Astrocyte of the hippocampus (primary cell): ENCODE measurements at regions not wholly inside any gene's neighbourhood (a gene's known extent, or its start where the extent isn't known, plus 50 kb on each side); places are given as distances from the start of the nearest gene placed in this dataset.

Experiments used
- DNase-seq: peaks from one replicate; pipeline ENCODE4 v3.0.0; 2011; ENCODE audit warnings: low read depth, low spot score

DNA sequence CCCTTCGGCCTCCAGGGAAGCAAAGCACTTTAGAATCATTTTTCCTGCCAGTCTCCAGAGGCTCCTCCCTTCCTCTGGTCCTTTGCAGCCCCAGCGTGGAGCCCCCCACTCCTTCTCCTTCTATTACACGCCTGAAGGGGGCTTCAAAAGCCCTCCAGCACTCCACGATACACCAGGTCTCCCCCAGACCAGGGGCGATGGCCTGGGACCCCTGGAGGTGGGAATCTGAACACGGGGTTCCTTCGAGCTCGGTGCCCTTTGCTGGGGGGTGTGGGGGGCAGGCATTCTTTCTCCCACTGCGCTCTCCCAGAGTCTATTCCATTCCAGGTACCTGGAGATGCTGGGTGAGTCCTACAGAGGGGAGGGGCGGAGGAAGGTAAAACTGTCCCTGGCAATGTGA lies 97.6 kb downstream of the HMX1 start:
- no peak for DNase-seq

DNA sequence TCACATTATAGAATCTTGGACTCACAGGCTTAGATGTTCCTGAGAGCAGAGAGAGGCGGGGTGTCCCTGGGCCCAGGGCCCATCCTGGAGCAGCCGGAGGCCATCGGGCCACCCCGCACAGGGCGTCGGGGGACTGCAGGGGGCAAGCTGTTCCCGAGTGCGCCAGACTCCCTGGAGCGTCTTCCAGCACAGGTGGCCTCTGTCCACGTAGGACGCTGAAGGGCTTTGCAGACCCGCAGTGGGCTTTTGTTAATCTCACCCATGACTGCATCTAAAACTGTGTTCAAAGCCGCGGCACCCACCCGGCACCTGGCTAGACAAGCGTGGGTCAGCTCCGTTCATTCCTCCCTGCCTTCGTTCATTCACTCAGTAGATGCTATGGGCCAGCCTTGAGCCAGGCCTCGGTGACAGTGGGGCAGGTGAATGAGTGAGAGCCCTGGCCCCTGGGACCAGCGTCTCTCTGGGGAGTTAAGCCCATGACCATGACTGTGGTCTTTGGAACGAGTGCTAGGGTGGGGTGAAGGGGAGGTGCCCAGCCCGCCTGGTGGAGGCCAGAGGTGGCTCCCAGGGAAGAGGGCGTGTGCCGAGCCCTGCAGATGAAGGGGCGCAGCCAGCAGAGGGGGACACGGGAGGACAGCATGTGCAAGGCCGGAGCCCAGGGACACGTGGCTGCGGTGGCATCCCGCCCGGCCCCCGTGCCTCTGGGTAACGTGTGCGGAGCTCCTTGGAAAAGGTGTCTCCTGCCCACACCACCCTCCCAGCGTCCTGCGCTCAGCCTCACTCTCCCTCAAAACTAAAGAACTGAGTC lies 98.3 kb downstream of the HMX1 start:
- DNase-seq: no peak

DNA sequence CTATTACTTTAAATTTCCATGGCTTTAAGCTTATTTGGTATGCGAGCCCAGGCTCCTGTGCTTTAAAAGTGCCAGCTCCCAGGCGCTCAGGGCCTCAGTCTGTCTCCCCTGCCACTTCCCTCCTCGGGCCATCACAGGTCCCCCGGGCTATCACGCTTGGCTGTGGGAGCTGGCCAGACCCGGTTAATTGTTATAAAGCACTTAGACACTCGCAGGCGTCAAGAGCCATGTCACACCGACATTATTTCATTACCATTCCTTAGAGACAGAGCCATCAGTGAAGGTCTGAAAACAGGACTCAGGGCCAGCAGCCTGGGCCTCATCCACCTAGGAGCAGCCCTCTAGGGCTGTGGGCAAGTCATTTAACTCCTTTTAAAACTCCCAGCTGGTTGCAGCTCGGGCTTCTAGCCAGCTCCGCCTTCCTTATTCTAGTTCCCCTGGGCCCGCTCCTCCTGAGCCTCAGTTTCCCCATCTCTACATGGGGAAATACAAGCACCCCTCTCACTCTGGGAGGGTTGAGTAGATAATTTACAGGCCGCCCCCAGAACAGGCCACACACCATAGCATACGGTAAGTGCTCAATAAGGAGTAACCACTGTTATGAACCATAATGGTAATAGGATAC lies 99.0 kb downstream of the HMX1 start:
- DNase-seq: no peak

DNA sequence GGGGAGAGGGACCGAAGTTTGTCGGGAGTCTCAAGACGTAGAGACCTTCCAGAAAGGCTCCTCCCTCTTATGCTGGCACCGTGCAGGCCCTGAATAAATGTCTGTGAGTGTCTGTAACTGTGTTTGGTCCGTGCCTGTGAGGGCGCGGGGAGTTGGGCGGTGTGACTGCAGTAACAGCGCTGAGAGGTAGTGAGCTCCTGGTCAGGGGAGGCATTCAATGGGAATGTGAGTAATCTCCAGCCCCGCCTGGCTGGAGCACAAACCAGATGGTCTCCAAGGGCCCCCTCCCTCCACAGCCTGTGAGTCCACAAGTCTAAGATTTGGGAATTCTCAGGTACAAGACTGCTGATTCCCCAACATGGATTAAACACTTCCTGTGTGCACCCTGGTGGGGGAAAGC lies 100.0 kb downstream of the HMX1 start:
- no peak for DNase-seq

DNA sequence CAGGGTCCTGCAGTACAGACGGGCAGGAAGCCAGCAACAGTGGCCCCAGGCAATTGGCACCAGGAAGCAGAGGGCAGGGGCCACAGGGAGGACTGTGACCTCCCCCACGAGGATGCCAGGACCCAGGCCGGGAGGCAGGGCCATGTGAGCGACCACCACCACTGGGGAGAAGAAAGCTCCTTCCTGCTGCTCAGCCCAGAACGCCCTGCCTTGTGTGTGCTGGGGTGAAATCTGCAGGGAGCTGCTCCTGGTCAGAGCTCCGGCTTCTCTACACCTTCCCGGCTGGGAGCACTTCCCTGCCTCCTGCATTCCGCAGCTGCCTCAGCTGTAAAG lies 100.4 kb downstream of the HMX1 start:
- DNase-seq: no peak

DNA sequence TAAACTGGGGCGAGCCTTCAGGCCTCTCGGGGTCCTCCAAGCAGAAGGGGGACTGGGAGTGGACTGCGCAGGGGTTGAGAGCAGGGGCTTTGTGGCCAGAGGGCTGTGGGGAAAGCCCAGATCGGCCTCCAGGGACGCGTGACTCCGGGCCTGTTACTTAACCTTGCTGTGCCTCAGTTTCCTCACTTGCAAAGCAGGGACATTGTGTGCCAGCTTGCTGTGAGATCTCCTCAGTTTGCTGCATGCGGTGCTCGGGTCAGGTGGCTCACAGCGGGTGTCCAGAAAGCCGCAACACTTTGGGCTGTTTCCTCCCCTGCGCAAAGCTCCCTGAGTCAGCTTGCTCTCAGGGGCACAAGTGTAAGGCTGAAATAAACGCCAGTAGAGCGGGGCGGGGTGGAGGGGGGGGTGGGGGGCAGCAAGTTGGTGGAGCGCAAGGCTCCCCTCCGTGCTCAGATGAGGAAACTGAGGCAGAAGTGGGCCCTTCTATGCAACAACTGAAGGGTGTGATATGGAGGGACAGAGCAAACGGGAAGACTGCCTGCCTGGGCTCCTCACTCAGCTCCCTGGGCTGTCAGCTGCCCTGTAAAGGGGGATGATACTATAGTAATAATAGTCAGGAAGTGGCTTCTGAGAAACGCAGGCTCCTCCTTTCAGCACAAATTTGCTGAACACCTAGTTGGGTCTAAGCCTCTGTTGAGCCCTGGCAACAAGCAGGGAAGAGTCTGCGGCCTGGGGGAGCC lies 101.0 kb downstream of the HMX1 start:
- no peak for DNase-seq

DNA sequence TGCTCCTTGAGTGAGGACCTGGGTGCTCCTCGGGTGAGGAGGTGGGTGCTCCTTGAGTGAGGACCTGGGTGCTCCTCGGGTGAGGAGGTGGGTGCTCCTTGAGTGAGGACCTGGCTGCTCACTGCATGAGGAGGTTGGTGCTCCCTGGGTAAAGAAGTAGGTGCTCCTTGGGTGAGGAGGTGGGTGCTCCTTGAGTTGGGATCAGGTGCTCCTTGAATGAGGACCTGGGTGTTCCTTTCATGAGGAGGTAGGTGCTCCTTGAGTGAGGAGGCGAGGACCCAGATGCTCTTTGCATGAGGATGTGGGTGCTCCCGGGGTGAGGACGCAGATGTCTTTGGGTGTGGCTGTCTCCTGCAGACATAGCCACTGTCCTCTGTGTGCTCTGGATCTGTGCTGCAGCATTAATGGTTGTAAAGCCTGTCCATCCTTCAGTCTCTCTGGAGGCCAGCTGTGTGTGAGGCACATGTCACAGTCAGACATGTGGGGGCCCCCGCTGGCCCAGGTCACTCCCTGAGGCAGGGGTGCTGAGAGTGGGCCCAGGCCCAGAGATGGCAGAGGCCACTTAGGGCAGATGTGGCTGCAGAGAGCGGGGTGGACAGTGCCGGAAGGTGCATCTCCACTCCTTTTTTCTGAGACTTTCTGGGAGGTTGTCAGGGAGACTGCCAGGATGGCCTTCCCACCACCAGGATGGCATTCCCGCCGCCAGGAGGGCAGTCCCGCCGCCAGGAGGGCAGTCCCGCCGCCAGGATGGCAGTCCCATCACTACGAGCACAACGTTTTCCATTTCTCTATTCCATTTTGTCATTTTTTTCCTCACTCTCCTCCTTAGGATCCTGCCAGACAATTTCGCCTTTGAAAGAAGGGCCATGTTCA lies 101.8 kb downstream of the HMX1 start:
- DNase-seq: no peak

DNA sequence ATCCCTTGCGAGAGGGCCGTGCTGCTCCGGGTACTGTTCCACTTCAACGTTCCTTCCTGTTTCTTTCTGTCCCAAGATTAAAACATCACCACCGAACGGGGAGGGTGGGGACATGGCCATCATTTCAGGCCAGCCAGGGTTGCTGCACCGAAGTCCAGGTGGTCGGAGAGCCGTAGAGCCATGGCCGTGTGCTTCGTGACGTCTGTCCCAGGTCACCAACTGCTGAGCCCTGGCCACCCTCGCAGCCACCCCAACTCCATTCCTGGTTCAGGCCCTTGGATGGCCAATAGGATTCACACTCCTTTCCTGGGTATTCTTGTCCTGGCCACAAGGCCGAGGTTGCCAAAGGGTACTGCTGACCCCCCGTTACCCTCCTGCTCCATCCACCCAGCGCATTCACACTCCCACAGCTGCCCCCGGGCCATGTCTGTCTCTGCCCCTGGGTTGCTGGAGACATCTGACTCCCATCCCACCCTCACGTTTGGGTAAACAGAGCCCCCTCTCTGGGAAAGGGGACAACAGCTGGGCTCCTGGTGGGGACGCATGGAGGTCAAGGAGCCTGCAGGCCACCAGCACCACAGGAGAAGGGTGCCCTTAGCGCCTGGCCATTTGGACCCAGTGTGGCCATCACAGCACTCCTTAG lies 103.2 kb downstream of the HMX1 start:
- DNase-seq: no peak

DNA sequence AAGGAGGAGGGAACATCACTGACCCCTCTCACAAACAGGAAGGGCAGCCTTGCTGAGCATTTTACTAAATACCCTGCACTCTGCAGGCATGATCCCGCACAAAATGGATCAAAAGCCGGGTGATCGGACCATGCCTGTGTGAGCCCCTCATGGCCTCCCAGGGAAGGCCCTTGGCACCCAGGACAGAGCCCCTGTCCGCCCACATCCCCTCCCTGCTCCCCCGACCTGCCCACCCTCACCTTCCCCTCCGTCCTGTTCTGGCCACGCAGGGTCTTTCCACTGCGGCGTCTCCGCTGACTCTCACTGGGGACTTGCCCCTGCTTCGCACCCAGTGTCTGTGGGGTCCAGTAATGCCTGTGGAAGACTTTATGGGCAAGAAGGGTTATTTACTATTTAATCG lies 105.0 kb downstream of the HMX1 start:
- DNase-seq: no peak

DNA sequence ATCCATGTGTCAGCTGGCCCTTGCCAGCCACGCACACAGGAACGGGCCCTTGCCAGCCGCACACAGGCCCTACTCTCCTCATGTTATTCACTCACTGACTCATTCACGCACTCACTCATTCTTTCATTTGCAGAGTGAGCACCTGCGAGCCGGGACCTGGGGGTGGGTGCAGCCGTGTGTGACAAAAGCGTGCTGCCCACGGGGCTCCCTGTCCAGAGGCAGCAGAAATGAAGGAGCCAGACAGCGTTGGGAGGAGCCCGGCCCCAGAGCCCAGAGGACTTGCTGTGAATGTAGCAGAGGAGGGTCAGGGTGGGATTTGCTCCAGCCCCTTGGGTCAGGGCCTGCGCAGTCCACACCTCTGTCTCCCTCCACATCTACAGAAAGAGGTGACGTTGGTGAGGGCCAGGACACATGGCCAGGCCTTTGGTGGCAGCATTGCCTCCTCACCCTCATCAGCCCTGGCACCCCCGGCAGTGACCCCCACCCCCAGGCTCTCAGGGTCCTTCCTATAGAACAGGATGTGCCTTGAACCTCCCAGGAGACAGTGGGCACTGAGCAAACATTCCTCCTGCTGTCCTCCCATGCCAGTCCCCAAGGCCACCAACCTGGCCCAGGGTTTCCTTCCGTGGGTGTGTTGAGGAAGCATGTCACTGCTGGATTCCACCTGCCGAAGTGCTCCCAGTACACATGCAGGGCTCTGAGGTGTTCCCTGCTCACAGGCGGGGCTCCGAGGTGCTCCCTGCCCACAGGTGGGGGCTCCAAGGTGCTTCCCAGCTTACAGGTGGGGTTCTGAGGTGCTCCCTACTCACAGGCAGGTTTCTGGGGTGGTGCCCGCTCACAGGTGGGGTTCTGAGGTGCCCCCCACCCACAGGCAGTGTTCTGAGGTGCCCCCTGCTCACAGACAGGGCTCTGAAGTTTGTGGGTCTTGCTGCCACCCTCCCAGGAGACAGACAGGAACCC lies 105.7 kb downstream of the HMX1 start:
- DNase-seq: no peak

DNA sequence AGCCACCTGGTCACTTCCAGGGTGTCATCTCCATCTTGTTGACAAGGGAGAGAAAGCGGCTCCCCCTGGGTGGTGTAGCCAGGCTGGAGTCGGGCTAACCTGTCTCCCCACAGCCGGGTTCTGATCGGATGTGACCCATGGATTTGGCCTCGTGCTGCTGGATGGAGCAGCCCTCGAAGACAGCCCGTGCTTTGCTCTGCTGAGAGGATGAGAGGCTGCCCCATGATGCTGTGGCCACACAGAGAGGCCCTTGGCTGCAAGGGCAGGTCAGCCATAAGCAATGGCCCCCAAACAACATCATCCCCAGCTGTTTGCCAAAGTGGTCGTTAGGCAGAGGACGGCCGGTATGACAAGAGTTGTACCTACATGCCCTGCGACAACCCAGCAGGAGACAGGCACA lies 106.6 kb downstream of the HMX1 start:
- no peak for DNase-seq

DNA sequence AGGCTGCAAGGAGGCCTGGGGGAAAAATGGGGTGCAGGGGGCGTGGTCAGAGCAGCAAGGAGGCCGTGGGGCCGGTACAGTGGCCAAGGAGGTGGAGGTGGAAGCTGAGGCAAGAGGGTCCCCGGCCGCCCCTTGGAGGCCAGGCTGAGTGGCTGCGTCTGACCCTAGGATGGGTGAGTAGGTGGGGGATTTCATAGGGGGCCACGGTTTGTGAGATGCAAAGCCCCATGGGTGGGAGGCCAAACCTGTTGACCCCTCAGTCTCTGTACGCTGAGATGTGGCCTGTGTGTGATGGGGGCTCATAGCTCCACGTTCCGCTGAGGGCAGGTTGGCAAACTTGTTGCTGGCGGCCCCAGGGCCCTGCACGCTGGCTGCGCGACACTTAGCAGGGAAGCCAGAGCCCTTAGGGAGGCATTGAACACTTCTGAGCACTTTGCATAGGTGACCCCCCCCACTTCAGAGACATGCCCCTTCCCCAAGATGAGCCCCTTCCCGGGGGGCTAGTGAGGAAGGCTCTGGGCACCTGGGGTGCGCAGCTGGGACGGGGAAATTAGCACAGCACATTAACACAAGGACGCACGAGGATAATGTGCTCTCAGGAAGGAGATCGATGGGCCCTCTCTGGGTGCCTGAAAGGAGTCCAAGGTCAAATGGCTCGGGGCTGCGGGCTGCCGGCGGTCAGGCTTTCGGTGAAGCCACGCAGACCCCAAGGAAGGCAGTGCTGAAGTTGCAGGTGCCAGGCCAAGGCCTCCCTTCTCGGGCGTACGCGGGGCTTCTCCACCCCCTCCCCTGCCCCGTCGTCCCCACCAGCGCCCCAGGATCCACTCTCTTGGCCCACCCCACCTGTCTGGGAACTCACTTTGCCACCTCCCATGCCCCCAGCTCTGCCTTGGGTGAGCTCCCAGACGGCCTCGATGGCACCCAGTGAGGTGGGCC lies 107.4 kb downstream of the HMX1 start:
- DNase-seq: no peak

DNA sequence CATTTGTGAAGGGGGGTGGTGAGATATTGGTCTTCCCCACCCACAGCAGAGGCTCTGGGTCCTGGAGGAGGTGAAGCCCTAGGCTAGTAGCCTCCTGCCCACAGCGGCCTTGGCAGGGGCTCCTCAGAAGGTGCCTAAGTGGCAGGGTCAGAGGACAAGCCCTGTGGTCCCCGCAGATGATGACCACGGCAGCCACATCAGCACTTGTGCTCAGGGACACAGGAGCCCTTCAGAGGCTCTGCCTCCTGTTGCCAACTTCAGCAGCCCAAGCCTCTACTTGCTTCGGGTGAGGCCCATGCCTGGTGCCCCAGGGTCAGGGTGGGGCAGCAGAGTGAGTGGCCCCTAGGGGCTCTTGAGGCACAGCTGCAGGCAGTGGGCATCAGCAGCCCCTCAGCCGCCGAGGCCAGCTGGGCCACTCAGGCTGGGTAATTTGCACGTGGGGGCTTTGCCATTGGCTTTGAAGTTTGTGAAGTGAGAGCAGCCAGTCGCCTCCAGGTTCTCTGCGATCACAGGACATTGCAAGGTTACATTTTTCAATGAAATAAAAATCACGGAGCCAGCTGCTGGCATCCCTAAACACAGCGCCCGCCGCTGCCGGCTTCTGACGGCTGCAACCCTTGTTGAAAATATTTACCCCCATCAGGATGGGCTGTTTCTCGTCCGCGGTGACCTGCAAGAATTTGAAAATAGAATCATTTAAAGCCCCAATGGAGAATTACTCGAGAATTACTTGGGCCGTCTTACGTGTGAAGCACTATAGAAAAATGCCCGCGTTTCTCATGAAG lies 108.5 kb downstream of the HMX1 start:
- no peak for DNase-seq

DNA sequence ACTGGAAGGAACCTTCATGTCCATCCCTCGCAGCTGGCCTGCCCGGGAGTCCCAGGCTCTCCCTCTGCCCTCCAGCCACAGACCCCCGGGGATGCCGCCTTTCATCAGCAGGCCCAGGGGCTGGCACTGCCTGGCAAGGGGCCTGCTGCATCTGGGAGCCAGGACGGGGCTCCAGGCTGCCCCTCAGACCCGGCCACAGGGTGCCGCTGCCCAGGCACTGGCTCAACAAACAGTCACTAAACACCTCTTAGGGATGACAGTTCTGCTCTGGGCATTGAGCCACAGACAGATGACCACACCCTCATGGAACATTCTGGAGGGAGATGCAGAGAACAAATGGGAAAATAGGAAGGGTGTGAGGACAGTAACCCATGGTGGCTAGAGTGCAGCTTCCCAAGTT lies 109.3 kb downstream of the HMX1 start:
- DNase-seq: no peak

DNA sequence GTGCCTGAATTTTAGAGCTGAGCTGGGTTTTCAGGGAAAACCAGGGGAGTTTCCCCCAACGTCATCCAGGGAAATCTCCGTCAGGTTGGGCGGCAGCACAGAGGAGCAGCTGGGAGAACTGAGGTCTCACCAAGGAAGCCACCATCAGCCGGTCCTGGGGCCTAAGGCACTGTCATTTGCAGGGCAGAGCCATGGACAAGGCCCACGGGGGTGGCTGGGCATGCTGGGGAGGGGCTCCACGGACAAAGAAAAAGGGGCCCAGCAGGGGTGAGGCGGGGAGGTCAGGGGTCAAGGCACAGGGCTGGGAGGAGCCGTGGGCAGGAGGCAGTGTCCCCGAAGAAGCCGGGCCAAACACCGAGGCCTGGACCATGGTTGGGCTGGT lies 109.8 kb downstream of the HMX1 start:
- DNase-seq: no peak

DNA sequence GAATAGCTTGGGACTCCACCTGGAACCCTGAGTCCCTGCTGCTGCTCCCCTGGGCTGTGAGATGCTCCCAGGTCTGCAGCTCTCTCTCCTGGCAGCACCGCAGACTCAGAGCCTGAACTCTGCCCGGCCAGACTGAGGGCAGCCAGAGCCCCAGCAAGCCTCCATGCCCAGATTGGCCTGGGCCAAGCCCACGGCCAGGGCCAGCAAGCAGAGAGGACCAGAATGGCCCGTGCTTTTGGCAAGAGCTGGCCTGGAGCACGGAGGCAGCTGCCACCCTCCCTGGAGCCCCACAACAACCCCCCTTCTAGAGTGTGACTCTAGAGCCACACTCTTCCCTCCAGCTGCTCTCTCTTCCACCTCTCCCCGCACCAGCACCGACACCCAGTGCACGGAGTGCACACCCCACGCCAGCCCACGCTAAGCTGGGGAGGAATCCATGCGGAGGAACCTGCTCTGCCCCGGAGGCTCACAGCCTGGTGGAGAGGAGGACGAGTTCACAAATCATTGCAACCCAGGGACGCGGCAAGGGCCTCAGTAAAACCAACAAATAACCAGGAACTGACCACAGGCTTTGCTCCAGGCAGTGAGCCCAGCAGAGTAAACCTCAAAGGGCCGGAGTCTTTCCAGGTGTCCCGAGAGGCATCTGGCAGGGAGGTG lies 110.3 kb downstream of the HMX1 start:
- DNase-seq: no peak

DNA sequence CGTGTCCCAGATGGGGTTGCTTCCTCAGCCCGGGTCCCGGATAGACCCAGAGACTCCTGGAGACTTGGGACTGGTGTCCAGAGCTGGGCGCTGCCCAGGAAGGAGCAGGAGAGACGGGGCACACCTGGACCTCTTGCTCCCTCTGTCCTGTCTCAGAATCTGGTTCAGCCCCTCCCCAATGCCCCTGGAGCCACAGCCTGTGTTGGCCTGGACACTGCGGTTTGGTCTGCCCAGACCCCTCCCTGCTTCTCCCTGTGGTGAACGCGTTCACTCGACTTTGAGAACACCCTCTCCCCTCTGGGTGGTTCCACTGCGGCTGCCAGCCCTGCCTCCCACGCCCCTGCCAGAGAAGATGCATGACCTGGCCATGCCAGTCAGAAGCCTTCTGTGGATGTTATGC lies 111.1 kb downstream of the HMX1 start:
- DNase-seq: no peak

DNA sequence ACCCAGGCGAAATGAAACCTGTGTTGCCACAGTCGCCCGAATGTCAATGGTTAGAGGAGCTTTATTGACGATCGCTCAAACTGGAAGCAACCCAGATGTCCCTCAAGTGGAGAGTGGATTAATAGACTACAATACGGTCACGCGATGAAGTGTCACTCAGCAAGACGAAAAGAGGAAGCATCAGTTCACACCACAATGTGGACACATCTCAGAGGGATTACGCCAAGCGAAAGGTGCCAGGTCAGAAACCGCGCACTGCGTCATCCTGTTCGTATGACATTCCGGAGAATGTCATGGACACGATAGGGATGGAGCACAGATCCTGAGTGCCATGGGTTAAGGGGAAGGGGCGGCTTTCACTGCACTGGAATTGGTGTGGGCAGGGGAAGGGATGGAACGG lies 111.7 kb downstream of the HMX1 start:
- no peak for DNase-seq
